MG63 (cell line): ENCODE measurements at regions not wholly inside any gene's neighbourhood (a gene's known extent, or its start where the extent isn't known, plus 50 kb on each side); places are given as distances from the start of the nearest gene placed in this dataset.

Source experiments
- DNase-seq: peaks from one replicate; pipeline ENCODE4 v3.0.0-alpha.2; 2020
- H3K27me3 ChIP-seq: fragments of 250-450 bp; sonication (Bioruptor Pico); 2 replicates; pipeline ENCODE4 v1.5.1; 2020; ENCODE audit warnings: mild to moderate bottlenecking, moderate library complexity
- H3K36me3 ChIP-seq: fragments of 250-450 bp; sonication (Bioruptor Pico); 2 replicates; pipeline ENCODE4 v1.5.1; 2020; ENCODE audit warnings: mild to moderate bottlenecking, moderate library complexity
- H3K4me3 ChIP-seq: fragments of 250-450 bp; sonication (Bioruptor Pico); 2 replicates; pipeline ENCODE4 v1.5.1; 2020; ENCODE audit warnings: mild to moderate bottlenecking, moderate library complexity
- H3K9me3 ChIP-seq: fragments of 250-450 bp; sonication (Bioruptor Pico); 2 replicates; pipeline ENCODE4 v1.5.1; 2020; ENCODE audit warnings: mild to moderate bottlenecking, moderate library complexity

- H3K36me3 ChIP-seq: no peaks in the 10 kb centered on the region
- H3K27me3 ChIP-seq: no peaks in the 10 kb centered on the region
- no peak for DNase-seq
- H3K4me3 ChIP-seq: no peak overlapping the region
- no peaks in the 10 kb centered on the region for H3K9me3 ChIP-seq
Observed at GRCh38 chr11:115104851-115105453, 399.3 kb downstream of the CADM1 start.

GRCh38 chr11:115111066-115111465 lies 393.1 kb downstream of the CADM1 start:
- Histone ChIP-seq H3K4me3 (no peak overlapping the region), H3K36me3 (no peaks in the 10 kb centered on the region), H3K9me3 (no peaks in the 10 kb centered on the region), H3K27me3 (no peaks in the 10 kb centered on the region)
- DNase-seq: no peak

GRCh38 chr11:115112754-115113153 lies 391.5 kb downstream of the CADM1 start:
- H3K4me3 ChIP-seq: no peak overlapping the region
- no peaks in the 10 kb centered on the region for H3K27me3 ChIP-seq
- H3K36me3 ChIP-seq: no peaks in the 10 kb centered on the region
- DNase-seq: no peak
- H3K9me3 ChIP-seq: no peaks in the 10 kb centered on the region

GRCh38 chr11:115117956-115118493 lies 386.2 kb downstream of the CADM1 start:
- H3K9me3 ChIP-seq: no peaks in the 10 kb centered on the region
- H3K27me3 ChIP-seq: no peaks in the 10 kb centered on the region
- no peaks in the 10 kb centered on the region for H3K36me3 ChIP-seq
- H3K4me3 ChIP-seq: no peak overlapping the region
- no peak for DNase-seq

- DNase-seq: no peak
- Histone ChIP-seq H3K9me3 (no peaks in the 10 kb centered on the region), H3K36me3 (no peaks in the 10 kb centered on the region), H3K27me3 (no peaks in the 10 kb centered on the region), H3K4me3 (no peak overlapping the region)
Observed at GRCh38 chr11:115119146-115119545, 385.1 kb downstream of the CADM1 start.
